Muscle of leg (tissue), 3 donors: ENCODE measurements at regions not wholly inside any gene's neighbourhood (a gene's known extent, or its start where the extent isn't known, plus 50 kb on each side); places are given as distances from the start of the nearest gene placed in this dataset.
"Not testable (repeated sequence)": the region's sequence is repeated elsewhere in the genome, so short reads cannot be mapped to it uniquely, and the experiment has no call there.

Experiments
- DNase-seq: peaks from one replicate; pipeline ENCODE4 v3.0.0; 2013
- H3K27ac ChIP-seq: one replicate; pipeline ENCODE4 v1.5.1; 2013; ENCODE audit warnings: mild to moderate bottlenecking, low read length, control low read depth
- H3K27me3 ChIP-seq: one replicate; pipeline ENCODE4 v1.6.1; 2013; ENCODE audit warnings: low read length; ENCODE audit not compliant: control insufficient read depth, insufficient read depth
- H3K36me3 ChIP-seq: one replicate; pipeline ENCODE4 v1.6.1; 2013; ENCODE audit warnings: low read length; ENCODE audit not compliant: control insufficient read depth, insufficient read depth
- H3K4me1 ChIP-seq: one replicate; pipeline ENCODE4 v1.6.1; 2013; ENCODE audit warnings: low read length; ENCODE audit not compliant: control insufficient read depth, insufficient read depth
- H3K4me3 ChIP-seq: one replicate; pipeline ENCODE4 v1.5.1; 2013; ENCODE audit warnings: low read length, control low read depth
- H3K9me3 ChIP-seq: replicated peaks from 2 replicates; pipeline ENCODE4 v1.6.1; 2013; ENCODE audit warnings: low read depth, low read length; ENCODE audit not compliant: control insufficient read depth
- WGBS: methylation state at CpG from one replicate; pipeline ENCODE4 v1.1.5; 2013; ENCODE audit warnings: missing lambda C conversion rate; ENCODE audit not compliant: insufficient coverage; 5-methylcytosine and 5-hydroxymethylcytosine counted together

DNA sequence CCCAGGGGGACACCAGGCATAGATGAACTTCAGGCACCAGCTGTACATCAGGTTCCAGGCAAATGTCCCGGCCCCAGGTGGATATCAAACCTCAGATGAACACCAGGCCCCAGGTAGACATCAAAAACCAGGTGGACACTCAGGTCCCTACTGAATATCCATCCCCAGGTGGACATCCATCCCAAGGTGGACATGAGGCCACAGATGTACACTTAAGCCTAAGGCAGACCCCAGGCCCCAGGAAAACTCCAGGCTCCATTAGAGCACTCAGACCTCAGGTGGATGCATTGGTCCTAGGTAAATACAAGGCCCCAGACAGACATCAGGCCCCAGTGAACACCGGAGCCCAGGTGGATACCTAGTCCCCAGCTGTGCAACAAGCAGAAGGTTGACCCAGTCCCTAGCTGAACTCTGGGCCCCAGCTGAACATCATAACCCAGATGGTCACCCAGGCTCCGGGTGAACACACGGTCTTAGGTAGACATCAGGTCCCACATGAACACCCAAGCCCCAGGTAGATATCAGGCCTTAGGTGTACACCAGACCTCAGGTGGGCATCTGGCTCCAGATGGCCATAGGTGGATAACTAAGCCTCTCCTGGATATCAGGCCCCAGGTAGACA, 1484.3 kb upstream of the TPTE start:
- not testable (repeated sequence) for H3K36me3 ChIP-seq, H3K4me1 ChIP-seq, DNase-seq, H3K27me3 ChIP-seq, H3K27ac ChIP-seq, H3K4me3 ChIP-seq
- 86% methylated on average over 1 of the region's 4 CpGs for WGBS
- peaks cover 11% of the 10 kb centered on the region for H3K9me3 ChIP-seq

DNA sequence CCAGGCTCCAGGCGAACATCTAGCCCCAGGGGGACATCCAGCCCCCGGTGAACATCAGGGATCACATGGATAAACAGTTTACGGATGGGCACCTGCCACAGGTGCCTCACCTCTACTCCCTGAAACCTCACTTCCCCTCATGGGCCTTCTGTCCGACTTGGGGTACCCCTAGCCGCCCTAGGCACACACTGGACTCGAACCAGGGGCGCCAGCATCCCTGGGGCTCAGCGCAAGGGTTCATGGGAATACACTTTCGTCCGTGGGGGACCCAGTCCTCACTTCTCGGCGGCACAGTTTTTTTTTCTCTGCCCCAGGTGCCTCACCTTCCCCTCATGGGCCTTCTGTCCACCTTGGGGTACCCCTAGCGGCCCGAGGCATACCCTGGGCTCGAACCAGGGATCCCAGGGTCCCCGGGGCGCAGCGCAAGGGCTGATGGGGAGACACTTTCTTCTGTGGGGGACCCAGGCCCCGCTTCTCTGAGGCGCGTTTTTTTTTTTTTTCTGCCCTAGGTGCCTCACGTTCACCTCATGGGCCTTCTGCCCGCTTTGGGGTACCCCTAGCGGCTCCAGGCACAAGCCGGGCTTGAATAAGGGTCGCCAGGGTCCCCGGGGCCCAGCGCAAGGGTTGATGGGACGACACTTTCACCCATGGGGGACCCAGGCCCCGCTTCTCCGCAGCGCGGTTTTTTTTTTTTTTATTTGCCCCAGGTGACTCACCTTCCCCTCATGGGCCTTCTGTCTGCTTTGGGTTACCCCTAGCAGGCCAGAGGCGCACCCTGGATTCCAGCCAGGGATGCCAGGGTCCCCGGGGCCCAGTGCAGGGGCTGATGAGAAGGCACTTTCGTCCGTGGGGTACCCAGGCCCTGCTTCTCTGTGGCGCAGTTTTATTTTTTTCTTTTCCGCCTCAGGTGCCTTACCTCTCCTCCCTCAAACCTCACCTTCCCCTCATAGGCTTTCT, 1483.5 kb upstream of the TPTE start:
- WGBS, result 71% methylated on average over 9 of the region's 39 CpGs
- peaks cover 11% of the 10 kb centered on the region for H3K9me3 ChIP-seq
- not testable (repeated sequence) for H3K4me3 ChIP-seq, H3K4me1 ChIP-seq, DNase-seq, H3K27ac ChIP-seq, H3K36me3 ChIP-seq, H3K27me3 ChIP-seq

DNA sequence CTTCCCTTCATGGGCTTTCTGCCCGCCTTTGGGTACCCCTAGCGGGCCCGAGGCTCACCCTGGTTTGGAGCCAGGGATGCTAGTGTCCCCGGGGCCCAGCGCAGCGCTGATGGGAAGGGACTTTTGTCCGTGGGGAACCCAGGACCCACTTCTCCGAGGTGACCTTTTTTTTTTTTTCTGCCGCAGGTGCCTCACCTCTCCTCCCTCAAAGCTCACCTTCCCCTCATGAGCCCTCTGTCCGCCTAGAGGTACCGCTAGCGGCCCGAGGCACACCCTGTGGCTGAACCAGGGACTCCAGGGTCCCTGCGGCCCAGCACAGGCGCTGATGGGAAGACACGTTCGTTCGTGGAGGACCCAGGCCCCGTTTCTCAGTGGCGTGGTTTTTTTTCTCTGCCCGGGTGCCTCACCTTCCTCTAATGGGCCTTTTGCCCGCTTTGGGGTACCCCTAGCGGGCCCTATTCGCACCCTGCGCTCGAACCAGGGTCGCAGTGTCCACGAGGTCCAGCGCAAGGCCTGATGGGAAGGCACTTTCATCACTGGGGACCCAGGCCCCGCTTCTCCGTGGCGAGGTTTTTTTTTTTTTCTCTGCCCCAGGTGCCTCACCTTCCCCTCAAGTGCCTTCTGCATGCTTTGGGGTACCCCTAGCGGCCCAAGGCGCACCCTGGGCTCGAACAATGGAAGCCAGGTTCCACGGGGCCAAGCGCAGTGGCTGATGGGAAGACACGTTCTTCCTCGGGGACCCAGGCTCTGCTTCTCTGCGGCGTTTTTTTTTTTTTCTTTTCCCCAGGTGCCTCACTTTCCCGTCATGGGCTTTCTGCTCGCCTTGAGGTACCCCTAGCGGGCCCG, 1481.6 kb upstream of the TPTE start:
- H3K36me3 ChIP-seq, H3K4me1 ChIP-seq, H3K4me3 ChIP-seq, DNase-seq, H3K27me3 ChIP-seq, H3K27ac ChIP-seq: not testable (repeated sequence)
- WGBS, result 76% methylated on average over 27 of the region's 45 CpGs
- peaks cover 11% of the 10 kb centered on the region for H3K9me3 ChIP-seq

DNA sequence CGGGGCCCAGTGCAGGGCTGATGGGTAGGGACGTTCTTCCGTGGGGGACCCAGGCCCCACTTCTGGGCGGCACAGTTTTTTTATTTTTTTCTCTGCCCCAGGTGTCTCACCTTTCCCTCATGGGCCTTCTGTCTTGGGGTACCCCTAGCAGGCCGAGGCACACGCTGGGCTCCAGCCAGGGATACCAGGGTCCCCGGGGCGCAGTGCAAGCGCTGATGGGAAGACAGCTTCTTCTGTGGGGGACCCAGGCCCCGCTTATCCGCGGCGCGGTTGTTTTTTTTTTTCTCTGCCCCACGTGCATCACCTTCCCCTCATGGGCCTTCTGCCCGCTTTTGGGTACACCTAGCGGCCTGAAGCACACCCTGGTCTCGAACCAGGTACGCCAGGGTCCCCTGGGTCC, 1481.0 kb upstream of the TPTE start:
- not testable (repeated sequence) for H3K36me3 ChIP-seq, DNase-seq, H3K27me3 ChIP-seq, H3K4me3 ChIP-seq, H3K27ac ChIP-seq, H3K4me1 ChIP-seq
- 69% methylated on average over 12 of the region's 19 CpGs for WGBS
- peaks cover 11% of the 10 kb centered on the region for H3K9me3 ChIP-seq

DNA sequence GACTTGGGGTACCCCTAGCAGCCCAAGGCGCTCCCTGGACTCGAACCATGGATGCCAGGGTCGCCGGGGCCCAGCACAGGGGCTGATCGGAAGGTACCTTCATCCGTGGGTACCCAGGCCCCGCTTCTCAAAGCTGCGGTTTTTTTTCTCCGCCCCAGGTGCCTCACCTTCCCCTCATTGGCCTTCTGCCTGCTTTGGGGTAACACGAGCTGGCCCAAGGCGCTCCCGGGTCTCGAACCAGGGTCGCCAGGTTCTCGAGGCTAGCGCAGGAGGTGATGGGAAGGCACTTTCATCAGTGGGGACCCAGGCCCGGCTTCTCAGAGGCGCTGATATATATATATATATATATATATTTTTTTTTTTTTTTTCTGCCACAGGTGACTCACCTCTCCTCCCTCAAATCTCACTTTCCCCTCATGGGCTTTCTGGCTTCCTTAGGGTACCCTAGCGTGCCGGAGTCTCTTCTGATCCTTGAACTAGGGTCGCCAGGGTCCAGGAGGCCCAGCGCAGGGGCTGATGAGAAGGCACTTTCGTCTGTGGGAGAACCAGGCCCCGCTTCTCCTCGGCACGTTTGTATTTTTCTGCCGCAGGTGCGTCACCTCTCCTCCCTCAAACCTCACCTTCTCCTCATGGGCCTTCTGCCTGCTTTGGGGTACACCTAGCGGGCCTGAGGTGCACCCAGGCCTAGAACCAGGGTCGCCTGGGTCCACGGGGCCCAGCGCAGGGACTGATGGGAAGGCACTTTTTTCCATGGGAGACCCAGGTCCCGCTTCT, 1480.0 kb upstream of the TPTE start:
- not testable (repeated sequence) for DNase-seq, H3K27ac ChIP-seq, H3K36me3 ChIP-seq, H3K4me3 ChIP-seq, H3K27me3 ChIP-seq, H3K4me1 ChIP-seq
- WGBS, result 84% methylated on average over 7 of the region's 33 CpGs
- H3K9me3 ChIP-seq, result peaks cover 11% of the 10 kb centered on the region

DNA sequence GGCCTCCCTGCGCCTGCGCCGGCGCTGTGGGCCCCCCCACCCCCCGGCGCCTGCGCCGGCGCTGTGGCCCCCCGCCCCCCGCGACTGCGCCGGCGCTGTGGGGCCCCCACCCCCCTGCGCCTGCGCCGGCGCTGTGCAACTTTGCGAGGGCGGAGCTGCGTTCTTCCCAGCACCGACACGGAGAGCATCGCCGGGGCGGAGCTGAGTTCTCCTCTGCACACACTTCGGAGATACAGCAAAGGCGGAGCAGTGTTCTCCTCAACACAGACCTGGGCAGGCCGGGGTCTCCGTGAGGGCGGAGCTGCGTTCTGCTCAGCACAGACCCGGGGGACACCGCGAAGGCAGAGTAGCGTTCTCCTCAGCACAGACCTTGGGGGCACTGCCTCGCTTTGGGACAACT, 1478.3 kb upstream of the TPTE start:
- H3K27ac ChIP-seq, H3K27me3 ChIP-seq, H3K36me3 ChIP-seq, H3K4me1 ChIP-seq, DNase-seq, H3K4me3 ChIP-seq: not testable (repeated sequence)
- peaks cover 11% of the 10 kb centered on the region for H3K9me3 ChIP-seq
- WGBS, result no CpG with 5 or more reads among the region's 38 CpGs

DNA sequence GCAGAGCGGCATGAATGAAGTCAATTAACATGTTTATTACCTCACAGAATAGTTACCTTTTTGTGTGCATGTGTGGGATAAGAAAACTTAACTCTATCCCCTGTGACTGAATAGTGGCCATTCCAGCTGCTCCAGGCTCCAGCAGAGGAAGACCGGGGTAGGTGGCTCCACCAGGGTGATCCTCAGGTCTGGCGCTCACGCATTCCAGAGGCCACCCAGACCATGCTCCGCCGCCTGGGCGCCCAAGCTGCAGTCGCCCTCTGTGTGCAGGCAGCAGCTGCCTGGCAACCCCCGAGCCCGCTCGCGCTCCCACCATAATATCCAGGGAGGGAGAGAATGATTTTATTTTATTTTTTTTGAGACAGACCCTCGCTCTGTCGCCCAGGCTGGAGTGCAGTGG, 1474.5 kb upstream of the TPTE start:
- not testable (repeated sequence) for H3K27me3 ChIP-seq

DNA sequence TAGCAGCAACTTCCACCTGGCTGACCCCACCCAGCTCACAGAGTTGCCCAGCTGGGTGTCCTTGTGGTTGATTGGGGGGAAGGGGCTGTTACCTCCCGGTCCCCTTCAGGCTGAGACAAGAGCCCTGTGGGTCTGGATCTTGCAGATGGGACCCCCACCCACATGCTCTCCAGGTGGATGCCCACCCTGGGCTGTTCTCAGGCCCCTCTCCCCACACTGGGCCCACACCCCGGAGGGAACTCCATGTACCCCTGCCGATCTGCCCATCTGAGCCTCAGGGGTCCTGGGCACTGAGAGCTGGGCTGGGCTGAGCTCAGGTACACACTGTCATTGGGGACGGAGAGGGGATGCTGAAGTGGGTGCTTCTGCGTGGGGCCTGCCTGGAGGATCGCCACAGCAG, 1453.9 kb upstream of the TPTE start:
- H3K4me1 ChIP-seq, H3K27me3 ChIP-seq, H3K36me3 ChIP-seq, H3K4me3 ChIP-seq, H3K27ac ChIP-seq, DNase-seq, H3K9me3 ChIP-seq: not testable (repeated sequence)
- WGBS, result no CpG with 5 or more reads among the region's 6 CpGs

More for the DNA sequence above, 1474.5 kb upstream of the TPTE start:
- no CpG with 5 or more reads among the region's 14 CpGs for WGBS
- not testable (repeated sequence) for H3K4me1 ChIP-seq, H3K36me3 ChIP-seq, H3K9me3 ChIP-seq, H3K27ac ChIP-seq, H3K4me3 ChIP-seq, DNase-seq

DNA sequence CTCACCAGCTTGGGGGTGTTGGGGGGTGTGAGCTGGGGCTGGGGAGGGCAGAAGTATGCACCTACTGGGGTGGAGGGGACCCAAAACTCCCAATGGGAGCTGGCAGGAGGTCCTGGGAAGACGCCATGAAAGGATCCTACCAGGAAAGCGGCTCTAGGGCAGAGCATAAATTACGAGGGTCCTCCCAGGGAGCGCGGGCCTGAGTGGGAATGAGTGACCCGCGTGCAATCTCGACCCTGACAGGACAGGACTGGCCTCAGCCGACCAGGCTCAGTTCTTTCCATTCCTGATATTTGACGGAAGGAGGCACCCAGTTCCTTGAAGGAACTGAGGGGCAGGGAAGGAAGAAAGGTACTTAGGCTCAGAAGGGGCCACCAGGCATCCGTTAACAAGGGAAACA, 1452.8 kb upstream of the TPTE start:
- not testable (repeated sequence) for H3K27me3 ChIP-seq, H3K4me1 ChIP-seq, H3K36me3 ChIP-seq, H3K4me3 ChIP-seq, H3K27ac ChIP-seq, DNase-seq, H3K9me3 ChIP-seq
- no CpG with 5 or more reads among the region's 11 CpGs for WGBS
